ENCODE measurements at regions not wholly inside any gene's neighbourhood (a gene's known extent, or its start where the extent isn't known, plus 50 kb on each side); places are given as distances from the start of the nearest gene placed in this dataset.

DNA sequence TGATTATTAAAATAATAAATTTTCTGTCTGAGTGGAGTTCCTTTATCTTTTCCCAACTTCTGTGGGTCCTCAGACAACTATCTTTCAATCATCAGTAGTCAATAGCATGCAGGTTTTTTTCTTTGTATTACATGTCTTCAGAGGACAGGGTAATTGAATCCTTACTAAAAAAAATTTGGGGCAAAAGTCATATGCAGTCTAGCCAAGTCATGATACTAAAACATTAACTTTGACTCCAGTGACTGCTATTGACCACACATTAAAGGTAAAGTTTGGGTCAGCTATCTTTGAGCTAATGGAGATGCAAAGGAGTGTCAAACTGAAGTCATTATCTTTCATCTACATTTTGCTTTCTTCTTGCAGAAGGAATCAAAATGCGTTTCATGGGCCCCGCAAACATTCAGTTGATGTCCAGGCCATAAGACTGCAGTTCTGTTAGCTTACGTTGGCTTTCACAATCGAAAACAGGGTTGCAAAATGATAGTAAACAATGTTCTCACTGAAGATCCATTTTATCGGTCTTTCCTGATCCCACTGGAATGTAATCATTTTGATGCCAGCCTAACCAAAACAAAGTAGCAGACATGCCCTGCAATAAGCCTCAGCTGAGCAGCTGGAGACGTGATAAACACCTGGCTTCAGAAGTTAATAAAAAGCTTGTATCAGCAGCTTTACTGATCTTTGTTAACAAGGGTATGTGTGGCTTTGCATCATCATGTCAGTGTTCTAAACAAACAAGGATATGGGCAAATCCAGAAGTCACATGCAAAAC lies 186.1 kb upstream of the PRLR start:
- 85% methylated on average over 6 of the region's 6 CpGs for WGBS (ENCODE audit: insufficient coverage)
- H3K36me3 ChIP-seq (ENCODE audit: control insufficient read depth, insufficient read depth, low read length) = no peaks in the 10 kb centered on the region
- Mint-ChIP-seq H3K36me3 (no peaks in the 10 kb centered on the region), H3K4me1 (no peaks in the 10 kb centered on the region), H3K27me3 (ENCODE audit: low read depth in 2 of 2) (no peaks in the 10 kb centered on the region), H3K9me3 (peaks cover 2 to 4% of the 10 kb centered on the region in 2 donors), H3K27ac (no peak overlapping the region), H3K4me3 (no peak overlapping the region)
- intact Hi-C loops (cut with micrococcal nuclease) = no loop called here
- no peaks in the 10 kb centered on the region for H3K9me3 ChIP-seq (ENCODE audit: control insufficient read depth, insufficient read depth, low read length)
- ATAC-seq (no peak), DNase-seq (no peak)
- no peaks in the 10 kb centered on the region for H3K4me1 ChIP-seq (ENCODE audit: control insufficient read depth, insufficient read depth, low read length)
- H3K27me3 ChIP-seq (ENCODE audit: control insufficient read depth, insufficient read depth, low read length) = no peaks in the 10 kb centered on the region
- TF ChIP-seq, protein P1, sequence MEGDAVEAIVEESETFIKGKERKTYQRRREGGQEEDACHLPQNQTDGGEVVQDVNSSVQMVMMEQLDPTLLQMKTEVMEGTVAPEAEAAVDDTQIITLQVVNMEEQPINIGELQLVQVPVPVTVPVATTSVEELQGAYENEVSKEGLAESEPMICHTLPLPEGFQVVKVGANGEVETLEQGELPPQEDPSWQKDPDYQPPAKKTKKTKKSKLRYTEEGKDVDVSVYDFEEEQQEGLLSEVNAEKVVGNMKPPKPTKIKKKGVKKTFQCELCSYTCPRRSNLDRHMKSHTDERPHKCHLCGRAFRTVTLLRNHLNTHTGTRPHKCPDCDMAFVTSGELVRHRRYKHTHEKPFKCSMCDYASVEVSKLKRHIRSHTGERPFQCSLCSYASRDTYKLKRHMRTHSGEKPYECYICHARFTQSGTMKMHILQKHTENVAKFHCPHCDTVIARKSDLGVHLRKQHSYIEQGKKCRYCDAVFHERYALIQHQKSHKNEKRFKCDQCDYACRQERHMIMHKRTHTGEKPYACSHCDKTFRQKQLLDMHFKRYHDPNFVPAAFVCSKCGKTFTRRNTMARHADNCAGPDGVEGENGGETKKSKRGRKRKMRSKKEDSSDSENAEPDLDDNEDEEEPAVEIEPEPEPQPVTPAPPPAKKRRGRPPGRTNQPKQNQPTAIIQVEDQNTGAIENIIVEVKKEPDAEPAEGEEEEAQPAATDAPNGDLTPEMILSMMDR (IDR thresholded peaks at IDR 0.05) = no peak
- no peak overlapping the region for H3K27ac ChIP-seq (ENCODE audit: low read length)
- no peak overlapping the region for H3K4me3 ChIP-seq (ENCODE audit: low read length)

DNA sequence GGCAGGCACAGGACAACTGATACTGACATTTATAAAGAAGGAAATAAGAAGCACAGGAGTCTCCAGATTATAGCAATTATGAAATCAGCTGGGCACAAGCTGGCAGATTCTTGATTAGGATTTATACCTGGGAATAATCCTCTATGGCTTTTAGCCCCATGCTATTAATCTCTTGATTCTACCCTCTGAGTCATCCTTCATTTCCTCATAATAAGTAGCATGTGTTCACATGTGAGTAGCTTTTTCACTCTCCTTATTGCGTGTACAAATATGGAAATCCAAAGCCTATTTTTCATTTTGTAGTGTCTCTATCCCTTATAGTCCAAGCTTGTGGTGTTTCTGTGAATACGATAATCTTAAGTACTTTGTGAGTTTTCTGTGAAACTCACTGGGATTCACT lies 185.0 kb upstream of the PRLR start:
- Histone ChIP-seq H3K36me3 (ENCODE audit: control insufficient read depth, insufficient read depth, low read length) (no peaks in the 10 kb centered on the region), H3K27me3 (ENCODE audit: control insufficient read depth, insufficient read depth, low read length) (no peaks in the 10 kb centered on the region), H3K4me3 (ENCODE audit: low read length) (no peak overlapping the region), H3K9me3 (ENCODE audit: control insufficient read depth, insufficient read depth, low read length) (no peaks in the 10 kb centered on the region), H3K27ac (ENCODE audit: low read length) (no peak overlapping the region), H3K4me1 (ENCODE audit: control insufficient read depth, insufficient read depth, low read length) (no peaks in the 10 kb centered on the region)
- H3K9me3 Mint-ChIP-seq = peaks cover 5 to 6% of the 10 kb centered on the region in 2 donors
- no peaks in the 10 kb centered on the region for H3K4me1 Mint-ChIP-seq
- H3K27ac Mint-ChIP-seq = no peak overlapping the region
- TF ChIP-seq, protein P1 (IDR thresholded peaks at IDR 0.05) = no peak
- 80% methylated on average over 2 of the region's 2 CpGs for WGBS (ENCODE audit: insufficient coverage)
- DNase-seq (no peak), ATAC-seq (no peak)
- H3K4me3 Mint-ChIP-seq = no peak overlapping the region
- no peaks in the 10 kb centered on the region for H3K27me3 Mint-ChIP-seq (ENCODE audit: low read depth in 2 of 2)
- intact Hi-C loops (cut with micrococcal nuclease) = no loop called here
- H3K36me3 Mint-ChIP-seq = no peaks in the 10 kb centered on the region

DNA sequence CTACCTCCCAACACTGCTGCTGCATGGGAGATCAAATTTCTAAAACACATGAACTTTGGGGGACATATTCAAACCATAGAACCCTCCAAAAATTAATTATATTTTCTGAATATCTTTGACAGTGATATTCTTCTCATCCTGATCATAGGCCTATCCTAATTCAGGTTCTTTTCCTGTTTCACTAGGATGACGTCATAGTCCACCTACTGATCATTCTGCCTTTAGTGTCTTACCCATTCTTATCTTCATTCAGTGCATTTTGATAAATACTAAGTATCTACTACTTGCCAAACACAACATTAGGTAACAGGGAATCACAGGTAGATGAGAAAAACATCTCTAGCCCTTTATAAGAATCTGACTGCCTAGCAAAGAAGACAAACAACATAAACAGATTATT lies 179.1 kb upstream of the PRLR start:
- ATAC-seq = no peak

More for the DNA sequence above, 179.1 kb upstream of the PRLR start:
- Histone ChIP-seq H3K27me3 (ENCODE audit: control insufficient read depth, insufficient read depth, low read length) (no peaks in the 10 kb centered on the region), H3K36me3 (ENCODE audit: control insufficient read depth, insufficient read depth, low read length) (no peaks in the 10 kb centered on the region), H3K9me3 (ENCODE audit: control insufficient read depth, insufficient read depth, low read length) (no peaks in the 10 kb centered on the region), H3K4me1 (ENCODE audit: control insufficient read depth, insufficient read depth, low read length) (no peaks in the 10 kb centered on the region), H3K4me3 (ENCODE audit: low read length) (no peak overlapping the region), H3K27ac (ENCODE audit: low read length) (no peak overlapping the region)
- no peak for DNase-seq
- H3K27ac Mint-ChIP-seq = no peak overlapping the region
- WGBS (ENCODE audit: insufficient coverage) = 72% methylated on average over 1 of the region's 1 CpG
- H3K4me1 Mint-ChIP-seq = no peaks in the 10 kb centered on the region
- TF ChIP-seq, protein P1 (IDR thresholded peaks at IDR 0.05) = no peak
- no peaks in the 10 kb centered on the region for H3K27me3 Mint-ChIP-seq (ENCODE audit: low read depth in 2 of 2)
- no peak overlapping the region for H3K4me3 Mint-ChIP-seq
- H3K9me3 Mint-ChIP-seq = peaks cover 9 to 11% of the 10 kb centered on the region in 2 donors
- intact Hi-C loops (cut with micrococcal nuclease) = no loop called here
- no peaks in the 10 kb centered on the region for H3K36me3 Mint-ChIP-seq

All from natural killer cell (primary cell).